Upper lobe of right lung (tissue), 1 donor: ENCODE measurements at regions not wholly inside any gene's neighbourhood (a gene's known extent, or its start where the extent isn't known, plus 50 kb on each side); places are given as distances from the start of the nearest gene placed in this dataset.

Source experiments
- ATAC-seq: fragments of 200-7000 bp; cut with Tn5 transposase; one replicate; pipeline ENCODE4 v1.9.1; 2020; ENCODE audit warnings: mild to moderate bottlenecking, moderate library complexity
- DNase-seq: peaks from one replicate; pipeline ENCODE4 v3.0.0-alpha.2; 2020
- H3K27ac ChIP-seq: fragments of 200-600 bp; one replicate; pipeline ENCODE4 v1.8.0; 2022
- H3K27me3 ChIP-seq: fragments of 200-600 bp; one replicate; pipeline ENCODE4 v1.8.0; 2022; ENCODE audit warnings: mild to moderate bottlenecking
- H3K36me3 ChIP-seq: fragments of 200-600 bp; one replicate; pipeline ENCODE4 v1.8.0; 2022
- H3K4me1 ChIP-seq: fragments of 200-600 bp; one replicate; pipeline ENCODE4 v1.8.0; 2022
- H3K4me3 ChIP-seq: fragments of 200-600 bp; one replicate; pipeline ENCODE4 v1.8.0; 2022; ENCODE audit warnings: mild to moderate bottlenecking
- H3K9me3 ChIP-seq: fragments of 200-600 bp; one replicate; pipeline ENCODE4 v1.8.0; 2022
- intact Hi-C: fragments of 100-400 bp; cut with DNase I; formaldehyde crosslinking; loops from one replicate; pipeline ENCODE4 v1.11.0; 2022
- TF ChIP-seq, protein P1 (sequence below): fragments of 200-600 bp; IDR thresholded peaks from one replicate; pipeline ENCODE4 v1.8.0; 2022; ENCODE audit warnings: antibody characterized with exemption
- donor health status: DM: no; HTN: yes; CAD: no; lungs with severe emphysema.

DNA sequence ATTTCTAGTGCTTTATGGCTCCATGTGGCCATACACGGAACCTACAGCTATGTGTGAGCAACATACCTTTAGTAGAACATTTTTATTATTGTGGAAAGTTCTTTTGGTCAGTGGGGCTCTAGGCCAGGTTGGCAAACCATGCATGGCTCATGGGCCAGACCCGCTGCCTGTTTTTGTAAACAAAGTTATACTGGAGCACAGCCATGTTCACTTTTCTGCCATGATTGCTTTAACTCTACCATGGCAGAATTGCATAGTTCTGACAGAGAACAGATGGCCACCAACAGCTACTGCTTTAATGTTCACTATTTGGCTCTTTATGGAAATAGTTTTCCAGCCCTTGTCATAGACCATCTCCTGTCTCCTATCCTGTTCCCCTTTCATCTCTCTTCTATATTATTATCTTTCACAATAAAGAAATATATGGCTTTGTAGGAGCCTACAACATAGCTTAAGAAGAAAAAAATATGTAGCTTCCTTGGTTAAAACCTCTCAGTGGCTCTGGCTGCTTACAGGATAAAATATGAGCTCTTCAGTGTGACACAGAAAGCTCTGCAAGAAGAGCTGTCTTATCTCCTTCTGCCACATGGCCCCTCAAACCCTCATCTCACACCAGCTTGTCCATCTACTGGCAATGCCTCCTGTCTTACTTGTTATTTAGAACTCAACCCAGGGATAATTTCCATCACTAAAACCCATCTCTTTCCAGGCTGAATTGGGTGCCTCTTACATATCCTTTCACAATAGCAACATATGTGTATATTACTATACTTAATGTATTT lies 54.6 kb upstream of the RWDD3 start:
- Histone ChIP-seq H3K4me3 (no peak overlapping the region), H3K9me3 (no peaks in the 10 kb centered on the region), H3K27ac (no peak overlapping the region), H3K36me3 (no peaks in the 10 kb centered on the region), H3K4me1 (no peaks in the 10 kb centered on the region), H3K27me3 (no peaks in the 10 kb centered on the region)
- intact Hi-C loops = no loop called here
- no peak for ATAC-seq
- TF ChIP-seq, protein P1, sequence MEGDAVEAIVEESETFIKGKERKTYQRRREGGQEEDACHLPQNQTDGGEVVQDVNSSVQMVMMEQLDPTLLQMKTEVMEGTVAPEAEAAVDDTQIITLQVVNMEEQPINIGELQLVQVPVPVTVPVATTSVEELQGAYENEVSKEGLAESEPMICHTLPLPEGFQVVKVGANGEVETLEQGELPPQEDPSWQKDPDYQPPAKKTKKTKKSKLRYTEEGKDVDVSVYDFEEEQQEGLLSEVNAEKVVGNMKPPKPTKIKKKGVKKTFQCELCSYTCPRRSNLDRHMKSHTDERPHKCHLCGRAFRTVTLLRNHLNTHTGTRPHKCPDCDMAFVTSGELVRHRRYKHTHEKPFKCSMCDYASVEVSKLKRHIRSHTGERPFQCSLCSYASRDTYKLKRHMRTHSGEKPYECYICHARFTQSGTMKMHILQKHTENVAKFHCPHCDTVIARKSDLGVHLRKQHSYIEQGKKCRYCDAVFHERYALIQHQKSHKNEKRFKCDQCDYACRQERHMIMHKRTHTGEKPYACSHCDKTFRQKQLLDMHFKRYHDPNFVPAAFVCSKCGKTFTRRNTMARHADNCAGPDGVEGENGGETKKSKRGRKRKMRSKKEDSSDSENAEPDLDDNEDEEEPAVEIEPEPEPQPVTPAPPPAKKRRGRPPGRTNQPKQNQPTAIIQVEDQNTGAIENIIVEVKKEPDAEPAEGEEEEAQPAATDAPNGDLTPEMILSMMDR = no peak
- no peak for DNase-seq

DNA sequence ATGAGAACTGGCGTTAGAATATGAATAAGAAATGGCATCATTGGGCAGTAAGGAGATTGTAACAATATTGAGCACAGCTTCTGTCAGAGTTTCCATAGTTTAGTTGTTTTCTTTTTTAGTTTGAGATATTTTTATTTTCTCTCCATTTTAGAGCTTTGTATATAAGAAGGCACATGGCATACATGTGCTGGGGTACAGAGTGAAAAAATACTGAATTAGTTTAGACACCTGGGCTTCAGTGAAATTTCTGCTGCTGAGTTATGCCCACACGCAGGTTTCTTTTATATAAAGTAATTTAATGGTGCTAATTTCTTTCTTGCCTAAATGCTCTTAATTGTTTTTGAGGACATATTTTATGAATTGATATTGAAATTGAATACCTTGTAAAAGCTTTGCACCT lies 53.6 kb upstream of the RWDD3 start:
- DNase-seq = no peak
- ATAC-seq = no peak
- Histone ChIP-seq H3K9me3 (no peaks in the 10 kb centered on the region), H3K27ac (no peak overlapping the region), H3K4me1 (no peaks in the 10 kb centered on the region), H3K4me3 (no peak overlapping the region), H3K27me3 (no peaks in the 10 kb centered on the region), H3K36me3 (no peaks in the 10 kb centered on the region)
- intact Hi-C loops = no loop called here
- TF ChIP-seq, protein P1 = no peak

DNA sequence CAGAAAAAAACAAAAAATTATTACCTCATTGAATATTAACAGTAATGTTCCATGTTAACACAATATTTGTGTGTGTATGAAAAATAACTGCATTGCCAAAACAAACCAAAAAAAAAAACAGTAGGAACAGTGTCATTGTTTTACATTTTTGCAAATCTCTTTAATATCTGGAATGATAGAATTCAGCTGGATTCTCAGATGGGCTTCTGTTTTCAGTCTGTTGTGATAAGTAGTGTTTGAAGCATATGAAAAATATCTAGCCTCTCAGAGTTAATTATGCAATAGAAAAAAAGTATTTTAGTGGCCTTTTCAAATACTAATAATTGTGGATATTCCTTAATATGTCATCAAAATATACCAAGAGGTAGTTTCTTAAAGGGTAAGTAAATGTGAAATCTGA lies 52.9 kb upstream of the RWDD3 start:
- Histone ChIP-seq H3K27ac (no peak overlapping the region), H3K4me1 (no peaks in the 10 kb centered on the region), H3K27me3 (no peaks in the 10 kb centered on the region), H3K36me3 (no peaks in the 10 kb centered on the region), H3K9me3 (no peaks in the 10 kb centered on the region), H3K4me3 (no peak overlapping the region)
- DNase-seq (no peak), ATAC-seq (no peak)
- TF ChIP-seq, protein P1 = no peak
- intact Hi-C loops = no loop called here

DNA sequence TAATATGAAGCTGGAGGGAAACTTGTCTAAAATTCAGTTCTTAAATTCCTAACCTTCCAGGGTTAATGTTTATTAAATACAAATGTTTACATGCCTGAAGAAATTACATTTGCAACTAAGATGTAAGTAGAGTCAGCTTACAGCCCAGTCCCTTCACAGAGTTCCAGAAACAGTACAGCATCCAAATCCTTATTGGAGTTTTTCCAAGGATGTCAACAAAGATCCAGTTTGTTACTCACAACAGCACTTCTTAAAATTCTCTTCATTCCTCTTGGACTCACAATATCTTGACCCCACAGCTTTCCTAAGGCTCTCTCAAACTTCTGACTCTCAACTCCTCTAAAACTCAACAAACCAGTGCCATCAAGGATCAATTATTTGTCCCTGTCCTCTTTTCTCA lies 50.1 kb upstream of the RWDD3 start:
- no peaks in the 10 kb centered on the region for H3K27me3 ChIP-seq
- intact Hi-C loops = no loop called here
- H3K27ac ChIP-seq = no peak overlapping the region
- DNase-seq (no peak), ATAC-seq (no peak)
- TF ChIP-seq, protein P1 = no peak
- H3K36me3 ChIP-seq = no peaks in the 10 kb centered on the region
- no peaks in the 10 kb centered on the region for H3K4me1 ChIP-seq
- H3K4me3 ChIP-seq = no peak overlapping the region
- no peaks in the 10 kb centered on the region for H3K9me3 ChIP-seq
